ENCODE measurements at regions not wholly inside any gene's neighbourhood (a gene's known extent, or its start where the extent isn't known, plus 50 kb on each side); places are given as distances from the start of the nearest gene placed in this dataset.

DNA sequence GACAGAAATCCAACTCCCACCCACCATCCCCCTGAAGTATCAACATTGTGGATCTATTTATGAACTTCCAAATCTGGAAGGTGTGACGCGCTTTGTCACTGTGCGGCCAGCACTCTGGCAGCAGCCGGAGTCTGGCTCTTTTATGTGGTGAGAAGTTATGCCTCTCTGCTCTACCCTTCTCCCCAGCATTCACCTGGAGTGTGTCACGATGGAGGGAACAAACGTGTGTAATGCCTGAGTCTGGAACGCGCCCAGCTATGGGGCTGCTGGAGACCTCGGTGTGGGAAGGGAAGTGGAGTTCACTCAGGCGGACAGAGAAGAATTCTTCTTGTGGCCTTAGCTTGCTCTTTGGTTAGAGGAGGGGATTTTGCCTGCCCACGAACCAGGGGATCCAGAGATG, 222.1 kb upstream of the RPL34 start:
- no peak for TF ChIP-seq EZH2 (optimal IDR thresholded peaks at IDR 0.05; ENCODE audit: low read depth, low read length)
- TF ChIP-seq, protein P1, sequence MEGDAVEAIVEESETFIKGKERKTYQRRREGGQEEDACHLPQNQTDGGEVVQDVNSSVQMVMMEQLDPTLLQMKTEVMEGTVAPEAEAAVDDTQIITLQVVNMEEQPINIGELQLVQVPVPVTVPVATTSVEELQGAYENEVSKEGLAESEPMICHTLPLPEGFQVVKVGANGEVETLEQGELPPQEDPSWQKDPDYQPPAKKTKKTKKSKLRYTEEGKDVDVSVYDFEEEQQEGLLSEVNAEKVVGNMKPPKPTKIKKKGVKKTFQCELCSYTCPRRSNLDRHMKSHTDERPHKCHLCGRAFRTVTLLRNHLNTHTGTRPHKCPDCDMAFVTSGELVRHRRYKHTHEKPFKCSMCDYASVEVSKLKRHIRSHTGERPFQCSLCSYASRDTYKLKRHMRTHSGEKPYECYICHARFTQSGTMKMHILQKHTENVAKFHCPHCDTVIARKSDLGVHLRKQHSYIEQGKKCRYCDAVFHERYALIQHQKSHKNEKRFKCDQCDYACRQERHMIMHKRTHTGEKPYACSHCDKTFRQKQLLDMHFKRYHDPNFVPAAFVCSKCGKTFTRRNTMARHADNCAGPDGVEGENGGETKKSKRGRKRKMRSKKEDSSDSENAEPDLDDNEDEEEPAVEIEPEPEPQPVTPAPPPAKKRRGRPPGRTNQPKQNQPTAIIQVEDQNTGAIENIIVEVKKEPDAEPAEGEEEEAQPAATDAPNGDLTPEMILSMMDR (IDR thresholded peaks at IDR 0.05; ENCODE audit: low read length) = no peak
- no peak for TF ChIP-seq EZH2phosphoT487 (IDR thresholded peaks at IDR 0.05; ENCODE audit: low read length)

Measured in MM.1S (cell line).